Testis (tissue), 2 donors: ENCODE measurements at regions not wholly inside any gene's neighbourhood (a gene's known extent, or its start where the extent isn't known, plus 50 kb on each side); places are given as distances from the start of the nearest gene placed in this dataset.
"Not testable (repeated sequence)": the region's sequence is repeated elsewhere in the genome, so short reads cannot be mapped to it uniquely, and the experiment has no call there.

ENCODE experiments used
- POLR2A ChIP-seq: fragments of 450-650 bp; IDR thresholded peaks from one replicate; pipeline ENCODE4 v1.6.1; 2017; ENCODE audit warnings: antibody characterized with exemption, mild to moderate bottlenecking, moderate library complexity
- TF ChIP-seq, protein P1 (sequence below), 3 experiments: fragments of 450-650 bp in 2 of 3; fragments of 200-600 bp in 1 of 3; sonication (generic) in 1 of 3; IDR thresholded peaks; one replicate each; pipeline ENCODE4 v1.5.1; 2016 to 2019; ENCODE audit warnings: antibody characterized with exemption in 3 of 3, mild to moderate bottlenecking in 2 of 3, moderate library complexity in 1 of 3

DNA sequence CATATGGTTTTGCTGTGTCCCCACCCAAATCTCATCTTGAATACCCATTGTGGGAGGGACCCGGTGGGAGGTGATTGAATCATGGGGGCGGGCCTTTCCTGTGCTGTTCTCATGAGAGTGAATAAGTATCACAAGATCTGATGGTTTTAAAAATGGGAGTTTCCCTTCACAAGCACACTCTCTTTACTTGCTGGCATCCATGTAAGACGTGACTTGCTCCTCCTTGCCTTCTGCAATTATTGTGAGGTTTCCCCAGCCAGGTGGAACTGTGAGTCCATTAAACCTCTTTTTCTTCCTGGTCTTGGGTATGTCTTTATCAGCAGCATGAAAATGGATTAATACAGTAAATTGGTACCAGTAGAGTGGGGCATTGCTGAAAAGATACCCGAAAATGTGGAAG is 627.8 kb downstream of the RFPL4B start:
- TF ChIP-seq, protein P1, sequence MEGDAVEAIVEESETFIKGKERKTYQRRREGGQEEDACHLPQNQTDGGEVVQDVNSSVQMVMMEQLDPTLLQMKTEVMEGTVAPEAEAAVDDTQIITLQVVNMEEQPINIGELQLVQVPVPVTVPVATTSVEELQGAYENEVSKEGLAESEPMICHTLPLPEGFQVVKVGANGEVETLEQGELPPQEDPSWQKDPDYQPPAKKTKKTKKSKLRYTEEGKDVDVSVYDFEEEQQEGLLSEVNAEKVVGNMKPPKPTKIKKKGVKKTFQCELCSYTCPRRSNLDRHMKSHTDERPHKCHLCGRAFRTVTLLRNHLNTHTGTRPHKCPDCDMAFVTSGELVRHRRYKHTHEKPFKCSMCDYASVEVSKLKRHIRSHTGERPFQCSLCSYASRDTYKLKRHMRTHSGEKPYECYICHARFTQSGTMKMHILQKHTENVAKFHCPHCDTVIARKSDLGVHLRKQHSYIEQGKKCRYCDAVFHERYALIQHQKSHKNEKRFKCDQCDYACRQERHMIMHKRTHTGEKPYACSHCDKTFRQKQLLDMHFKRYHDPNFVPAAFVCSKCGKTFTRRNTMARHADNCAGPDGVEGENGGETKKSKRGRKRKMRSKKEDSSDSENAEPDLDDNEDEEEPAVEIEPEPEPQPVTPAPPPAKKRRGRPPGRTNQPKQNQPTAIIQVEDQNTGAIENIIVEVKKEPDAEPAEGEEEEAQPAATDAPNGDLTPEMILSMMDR (IDR thresholded peaks at IDR 0.05): not testable (repeated sequence)
- TF ChIP-seq POLR2A: not testable (repeated sequence)
